ENCODE measurements at regions not wholly inside any gene's neighbourhood (a gene's known extent, or its start where the extent isn't known, plus 50 kb on each side); places are given as distances from the start of the nearest gene placed in this dataset.

DNA sequence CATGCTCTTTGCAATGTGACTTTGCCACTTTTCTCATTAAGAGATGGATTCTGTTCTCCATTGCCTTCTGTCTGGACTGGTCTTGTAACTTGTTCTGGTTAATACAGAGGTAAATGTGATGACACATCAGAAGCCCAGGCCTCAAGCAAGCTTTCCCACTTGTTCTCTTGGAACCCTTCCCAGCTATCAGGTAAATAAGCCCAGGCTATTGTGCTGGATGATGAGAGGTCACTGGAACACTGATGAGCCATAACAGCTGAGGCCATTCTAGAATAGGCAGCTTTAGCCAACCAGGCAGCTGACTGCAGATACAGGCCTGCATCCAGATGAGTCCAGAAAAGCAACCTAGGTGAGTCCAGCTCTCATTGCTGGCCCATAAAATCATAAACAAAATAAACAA lies 1007.0 kb upstream of the ACVR2A start:
- no peaks in the 10 kb centered on the region for H3K36me3 ChIP-seq (ENCODE audit: control insufficient read depth in 4 of 4, insufficient read depth in 4 of 4, low read length in 3 of 4)
- H3K4me1 ChIP-seq (ENCODE audit: control extremely low read depth in 1 of 4, control insufficient read depth in 4 of 4, insufficient read depth in 4 of 4, low read length in 3 of 4) = no peaks in the 10 kb centered on the region
- CTCF ChIA-PET = no interaction called here
- H3K9me3 ChIP-seq (ENCODE audit: control extremely low read depth in 1 of 5, control insufficient read depth in 4 of 5, insufficient read depth in 2 of 5, low read depth in 1 of 5, low read length in 4 of 5) = peaks cover 0 to 1% (median 0%) of the 10 kb centered on the region in 5 experiments
- no peak overlapping the region for H3K27ac ChIP-seq (ENCODE audit: insufficient read depth in 1 of 2, low read depth in 1 of 2, low read length in 2 of 2, poor library complexity in 1 of 2, severe bottlenecking in 2 of 2)
- no peaks in the 10 kb centered on the region for H3K27me3 ChIP-seq (replicated peaks in 2 of 5; ENCODE audit: control insufficient read depth in 4 of 5, insufficient read depth in 5 of 5, low read length in 4 of 5)
- POLR2A ChIA-PET = no interaction called here
- DNase-seq = no peak
- H3K4me3 ChIP-seq (ENCODE audit: control insufficient read depth in 1 of 7, extremely low read depth in 1 of 7, insufficient read depth in 4 of 7, low read depth in 2 of 7, low read length in 6 of 7) = no peak overlapping the region

- no peak for DNase-seq
- H3K4me3 ChIP-seq (ENCODE audit: control insufficient read depth in 1 of 7, extremely low read depth in 1 of 7, insufficient read depth in 4 of 7, low read depth in 2 of 7, low read length in 6 of 7) = no peak overlapping the region
- no peaks in the 10 kb centered on the region for H3K27me3 ChIP-seq (replicated peaks in 2 of 5; ENCODE audit: control insufficient read depth in 4 of 5, insufficient read depth in 5 of 5, low read length in 4 of 5)
- no peaks in the 10 kb centered on the region for H3K4me1 ChIP-seq (ENCODE audit: control extremely low read depth in 1 of 4, control insufficient read depth in 4 of 4, insufficient read depth in 4 of 4, low read length in 3 of 4)
- no peaks in the 10 kb centered on the region for H3K36me3 ChIP-seq (ENCODE audit: control insufficient read depth in 4 of 4, insufficient read depth in 4 of 4, low read length in 3 of 4)
- POLR2A ChIA-PET = no interaction called here
- no peaks in the 10 kb centered on the region for H3K9me3 ChIP-seq (ENCODE audit: control extremely low read depth in 1 of 5, control insufficient read depth in 4 of 5, insufficient read depth in 2 of 5, low read depth in 1 of 5, low read length in 4 of 5)
- CTCF ChIA-PET = no interaction called here
- H3K27ac ChIP-seq (ENCODE audit: insufficient read depth in 1 of 2, low read depth in 1 of 2, low read length in 2 of 2, poor library complexity in 1 of 2, severe bottlenecking in 2 of 2) = no peak overlapping the region
Measured at GRCh38 chr2:146826388-146826787, 1018.4 kb upstream of the ACVR2A start.

DNA sequence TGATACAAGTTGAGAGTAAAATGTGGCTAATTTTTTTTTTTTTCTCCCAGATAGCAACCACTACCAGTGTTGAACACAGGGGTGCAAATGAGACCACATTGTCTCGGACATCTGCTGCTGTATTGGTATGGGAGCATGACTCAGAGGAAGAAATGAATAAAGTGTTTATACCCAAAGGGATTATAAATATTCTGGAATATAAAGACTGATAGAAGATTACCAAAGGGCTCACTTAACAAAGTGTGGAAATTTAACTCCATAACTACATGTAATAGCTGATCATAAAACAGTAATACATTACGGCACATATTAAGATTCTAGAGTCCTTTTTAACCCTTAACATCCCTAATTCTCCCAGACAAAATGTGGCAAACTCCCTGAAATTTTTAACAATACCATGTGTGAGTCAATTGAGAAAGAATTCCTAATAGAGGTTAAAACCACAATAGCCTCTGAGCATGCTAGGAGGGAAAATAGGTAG lies 1023.0 kb upstream of the ACVR2A start:
- ChIA-PET POLR2A (no interaction called here), CTCF (no interaction called here)

GRCh38 chr2:146820672-146821071 lies 1024.2 kb upstream of the ACVR2A start:
- no peaks in the 10 kb centered on the region for H3K36me3 ChIP-seq (ENCODE audit: control insufficient read depth in 4 of 4, insufficient read depth in 4 of 4, low read length in 3 of 4)
- H3K27me3 ChIP-seq (replicated peaks in 2 of 5; ENCODE audit: control insufficient read depth in 4 of 5, insufficient read depth in 5 of 5, low read length in 4 of 5) = no peaks in the 10 kb centered on the region
- no peak overlapping the region for H3K4me3 ChIP-seq (ENCODE audit: control insufficient read depth in 1 of 7, extremely low read depth in 1 of 7, insufficient read depth in 4 of 7, low read depth in 2 of 7, low read length in 6 of 7)
- CTCF ChIA-PET = no interaction called here
- H3K27ac ChIP-seq (ENCODE audit: insufficient read depth in 1 of 2, low read depth in 1 of 2, low read length in 2 of 2, poor library complexity in 1 of 2, severe bottlenecking in 2 of 2) = no peak overlapping the region
- no CpG with 5 or more reads among the region's 3 CpGs for WGBS (ENCODE audit: insufficient coverage)
- POLR2A ChIA-PET = no interaction called here
- DNase-seq = no peak
- no peaks in the 10 kb centered on the region for H3K9me3 ChIP-seq (ENCODE audit: control extremely low read depth in 1 of 5, control insufficient read depth in 4 of 5, insufficient read depth in 2 of 5, low read depth in 1 of 5, low read length in 4 of 5)
- no peaks in the 10 kb centered on the region for H3K4me1 ChIP-seq (ENCODE audit: control extremely low read depth in 1 of 4, control insufficient read depth in 4 of 4, insufficient read depth in 4 of 4, low read length in 3 of 4)

More for the DNA sequence above, 1023.0 kb upstream of the ACVR2A start:
- DNase-seq = no peak
- Histone ChIP-seq H3K4me1 (ENCODE audit: control extremely low read depth in 1 of 4, control insufficient read depth in 4 of 4, insufficient read depth in 4 of 4, low read length in 3 of 4) (no peaks in the 10 kb centered on the region), H3K36me3 (ENCODE audit: control insufficient read depth in 4 of 4, insufficient read depth in 4 of 4, low read length in 3 of 4) (no peaks in the 10 kb centered on the region), H3K9me3 (ENCODE audit: control extremely low read depth in 1 of 5, control insufficient read depth in 4 of 5, insufficient read depth in 2 of 5, low read depth in 1 of 5, low read length in 4 of 5) (no peaks in the 10 kb centered on the region), H3K4me3 (ENCODE audit: control insufficient read depth in 1 of 7, extremely low read depth in 1 of 7, insufficient read depth in 4 of 7, low read depth in 2 of 7, low read length in 6 of 7) (no peak overlapping the region), H3K27me3 (replicated peaks in 2 of 5; ENCODE audit: control insufficient read depth in 4 of 5, insufficient read depth in 5 of 5, low read length in 4 of 5) (no peaks in the 10 kb centered on the region), H3K27ac (ENCODE audit: insufficient read depth in 1 of 2, low read depth in 1 of 2, low read length in 2 of 2, poor library complexity in 1 of 2, severe bottlenecking in 2 of 2) (no peak overlapping the region)
- no CpG with 5 or more reads among the region's 2 CpGs for WGBS (ENCODE audit: insufficient coverage)

DNA sequence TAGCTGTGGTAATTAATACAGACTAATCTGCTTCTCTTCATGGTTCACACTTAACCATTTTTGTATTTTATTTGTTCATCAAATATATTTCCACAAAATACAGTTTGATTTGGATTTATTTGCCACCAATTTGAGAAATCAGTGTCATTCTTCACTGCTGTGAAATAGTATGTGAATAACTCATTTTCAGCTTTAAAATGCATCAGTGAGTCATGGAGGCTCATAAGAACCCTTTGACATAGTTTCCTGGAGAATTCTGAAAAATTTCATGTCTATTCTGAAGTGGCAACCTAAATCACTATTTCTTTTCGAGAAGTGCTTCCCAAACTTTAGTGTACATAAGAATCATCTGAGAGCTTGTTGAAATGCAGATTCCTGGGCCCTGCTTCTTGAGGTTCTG lies 1026.7 kb upstream of the ACVR2A start:
- CTCF ChIA-PET = no interaction called here
- Histone ChIP-seq H3K4me1 (ENCODE audit: control extremely low read depth in 1 of 4, control insufficient read depth in 4 of 4, insufficient read depth in 4 of 4, low read length in 3 of 4) (no peaks in the 10 kb centered on the region), H3K27me3 (replicated peaks in 2 of 5; ENCODE audit: control insufficient read depth in 4 of 5, insufficient read depth in 5 of 5, low read length in 4 of 5) (no peaks in the 10 kb centered on the region), H3K27ac (ENCODE audit: insufficient read depth in 1 of 2, low read depth in 1 of 2, low read length in 2 of 2, poor library complexity in 1 of 2, severe bottlenecking in 2 of 2) (no peak overlapping the region), H3K9me3 (ENCODE audit: control extremely low read depth in 1 of 5, control insufficient read depth in 4 of 5, insufficient read depth in 2 of 5, low read depth in 1 of 5, low read length in 4 of 5) (no peaks in the 10 kb centered on the region), H3K36me3 (ENCODE audit: control insufficient read depth in 4 of 4, insufficient read depth in 4 of 4, low read length in 3 of 4) (no peaks in the 10 kb centered on the region), H3K4me3 (ENCODE audit: control insufficient read depth in 1 of 7, extremely low read depth in 1 of 7, insufficient read depth in 4 of 7, low read depth in 2 of 7, low read length in 6 of 7) (no peak overlapping the region)
- POLR2A ChIA-PET = no interaction called here
- no peak for DNase-seq
- WGBS (ENCODE audit: insufficient coverage) = 85% methylated on average over 1 of the region's 1 CpG

- no peaks in the 10 kb centered on the region for H3K4me1 ChIP-seq (ENCODE audit: control extremely low read depth in 1 of 4, control insufficient read depth in 4 of 4, insufficient read depth in 4 of 4, low read length in 3 of 4)
- H3K27ac ChIP-seq (ENCODE audit: insufficient read depth in 1 of 2, low read depth in 1 of 2, low read length in 2 of 2, poor library complexity in 1 of 2, severe bottlenecking in 2 of 2) = no peak overlapping the region
- CTCF ChIA-PET = no interaction called here
- no peaks in the 10 kb centered on the region for H3K27me3 ChIP-seq (replicated peaks in 2 of 5; ENCODE audit: control insufficient read depth in 4 of 5, insufficient read depth in 5 of 5, low read length in 4 of 5)
- DNase-seq = no peak
- H3K9me3 ChIP-seq (ENCODE audit: control extremely low read depth in 1 of 5, control insufficient read depth in 4 of 5, insufficient read depth in 2 of 5, low read depth in 1 of 5, low read length in 4 of 5) = no peaks in the 10 kb centered on the region
- POLR2A ChIA-PET = no interaction called here
- no CpG with 5 or more reads among the region's 1 CpG for WGBS (ENCODE audit: insufficient coverage)
- H3K4me3 ChIP-seq (ENCODE audit: control insufficient read depth in 1 of 7, extremely low read depth in 1 of 7, insufficient read depth in 4 of 7, low read depth in 2 of 7, low read length in 6 of 7) = no peak overlapping the region
- no peaks in the 10 kb centered on the region for H3K36me3 ChIP-seq (ENCODE audit: control insufficient read depth in 4 of 4, insufficient read depth in 4 of 4, low read length in 3 of 4)
Measured at GRCh38 chr2:146817613-146818012, 1027.2 kb upstream of the ACVR2A start.

GRCh38 chr2:146814971-146815370 lies 1029.9 kb upstream of the ACVR2A start:
- CTCF ChIA-PET = no interaction called here
- Histone ChIP-seq H3K4me3 (ENCODE audit: control insufficient read depth in 1 of 7, extremely low read depth in 1 of 7, insufficient read depth in 4 of 7, low read depth in 2 of 7, low read length in 6 of 7) (no peak overlapping the region), H3K27ac (ENCODE audit: insufficient read depth in 1 of 2, low read depth in 1 of 2, low read length in 2 of 2, poor library complexity in 1 of 2, severe bottlenecking in 2 of 2) (no peak overlapping the region), H3K9me3 (ENCODE audit: control extremely low read depth in 1 of 5, control insufficient read depth in 4 of 5, insufficient read depth in 2 of 5, low read depth in 1 of 5, low read length in 4 of 5) (no peaks in the 10 kb centered on the region), H3K27me3 (replicated peaks in 2 of 5; ENCODE audit: control insufficient read depth in 4 of 5, insufficient read depth in 5 of 5, low read length in 4 of 5) (no peaks in the 10 kb centered on the region), H3K36me3 (ENCODE audit: control insufficient read depth in 4 of 4, insufficient read depth in 4 of 4, low read length in 3 of 4) (no peaks in the 10 kb centered on the region), H3K4me1 (ENCODE audit: control extremely low read depth in 1 of 4, control insufficient read depth in 4 of 4, insufficient read depth in 4 of 4, low read length in 3 of 4) (no peaks in the 10 kb centered on the region)
- POLR2A ChIA-PET = no interaction called here
- DNase-seq = no peak
- WGBS (ENCODE audit: insufficient coverage) = no CpG with 5 or more reads among the region's 1 CpG

Data from common myeloid progenitor, CD34-positive (primary cell).